ENCODE measurements at regions not wholly inside any gene's neighbourhood (a gene's known extent, or its start where the extent isn't known, plus 50 kb on each side); places are given as distances from the start of the nearest gene placed in this dataset.
"Not testable (repeated sequence)": the region's sequence is repeated elsewhere in the genome, so short reads cannot be mapped to it uniquely, and the experiment has no call there.

- DNase-seq (ENCODE audit: low spot score) = no peak
Observed at GRCh38 chr2:56807861-56808260, 624.1 kb downstream of the CCDC85A start.

DNA sequence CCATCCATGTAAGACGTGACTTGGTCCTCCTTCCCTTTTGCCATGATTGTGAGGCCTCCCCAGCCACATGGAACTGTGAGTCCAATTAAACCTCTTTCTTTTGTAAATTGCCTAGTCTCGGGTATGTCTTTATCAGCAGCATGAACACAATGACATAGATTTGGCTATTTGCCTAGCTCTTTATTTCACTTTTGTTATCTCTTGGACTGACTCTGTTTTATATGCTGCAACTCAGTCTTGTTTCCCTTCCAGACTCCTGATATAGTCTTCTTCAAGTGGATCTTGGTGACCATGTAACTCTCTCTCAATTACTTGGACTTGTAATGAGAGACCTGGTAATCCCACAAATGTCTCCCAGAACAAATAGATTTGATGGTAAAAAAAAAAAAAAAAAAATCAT is 627.6 kb downstream of the CCDC85A start:
- no peak for DNase-seq (ENCODE audit: low spot score)

GRCh38 chr2:56812432-56812831 is 628.6 kb downstream of the CCDC85A start:
- no peak for DNase-seq (ENCODE audit: low spot score)

DNA sequence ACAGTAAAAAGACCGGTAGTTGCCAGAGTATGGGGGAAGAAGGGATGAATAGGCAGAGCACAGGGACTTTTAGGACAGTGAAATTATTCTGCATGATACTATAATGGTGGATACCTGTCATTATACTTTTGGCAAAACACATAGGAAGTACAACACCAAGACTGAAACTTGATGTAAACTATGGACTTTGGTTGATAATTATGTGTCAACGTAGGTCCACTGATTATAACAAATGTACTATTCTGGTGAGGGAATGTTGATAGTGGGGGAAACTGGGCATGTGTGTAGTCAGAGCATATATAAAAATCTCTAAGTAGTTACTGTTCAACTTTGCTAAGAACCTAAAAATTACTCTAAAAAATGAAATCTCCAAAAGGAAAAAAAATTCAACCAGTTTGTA is 629.7 kb downstream of the CCDC85A start:
- DNase-seq (ENCODE audit: low spot score) = no peak

GRCh38 chr2:56816666-56817065 is 632.9 kb downstream of the CCDC85A start:
- no peak for DNase-seq (ENCODE audit: low spot score)

DNA sequence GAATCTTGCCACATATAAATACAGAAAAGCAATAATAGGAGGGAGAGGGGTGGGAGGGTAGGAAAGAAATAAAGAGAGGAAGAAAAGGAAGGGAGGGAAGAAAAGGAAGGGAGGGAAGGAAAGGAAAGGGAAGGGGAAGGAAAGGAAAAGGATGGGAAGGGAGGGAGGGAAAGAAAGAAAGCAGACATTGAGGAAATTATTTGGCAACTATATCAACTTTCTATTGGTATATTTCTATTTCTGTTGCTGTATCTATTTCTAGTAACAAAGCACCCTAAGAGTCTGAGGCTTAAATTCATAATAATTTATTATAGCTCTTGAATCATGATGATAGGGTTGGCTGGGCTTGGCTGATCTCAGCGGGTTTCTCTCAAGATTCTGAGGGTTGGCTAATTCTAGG is 648.0 kb downstream of the CCDC85A start:
- no peak for DNase-seq (ENCODE audit: low spot score)

DNA sequence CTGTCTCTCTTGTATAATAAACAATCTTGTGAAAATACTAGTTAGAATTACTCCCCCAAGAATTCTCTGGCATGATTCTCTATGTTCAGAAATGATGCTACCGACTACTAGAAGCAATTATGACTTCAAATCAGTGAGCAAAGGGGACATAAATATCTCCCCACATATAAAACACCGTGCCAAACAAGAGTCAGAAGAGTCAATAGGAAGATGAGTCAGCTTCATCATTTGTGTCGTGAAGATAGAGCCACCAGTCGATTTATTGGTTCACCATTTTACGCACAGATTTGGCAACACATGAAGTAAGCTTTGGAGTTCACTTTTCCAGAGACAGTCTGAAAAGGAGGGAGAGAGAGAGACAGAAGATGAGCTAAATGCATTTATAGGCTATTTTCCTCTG is 650.9 kb downstream of the CCDC85A start:
- no peak for DNase-seq (ENCODE audit: low spot score)

GRCh38 chr2:56840009-56840408 is 656.2 kb downstream of the CCDC85A start:
- DNase-seq (ENCODE audit: low spot score) = not testable (repeated sequence)

DNA sequence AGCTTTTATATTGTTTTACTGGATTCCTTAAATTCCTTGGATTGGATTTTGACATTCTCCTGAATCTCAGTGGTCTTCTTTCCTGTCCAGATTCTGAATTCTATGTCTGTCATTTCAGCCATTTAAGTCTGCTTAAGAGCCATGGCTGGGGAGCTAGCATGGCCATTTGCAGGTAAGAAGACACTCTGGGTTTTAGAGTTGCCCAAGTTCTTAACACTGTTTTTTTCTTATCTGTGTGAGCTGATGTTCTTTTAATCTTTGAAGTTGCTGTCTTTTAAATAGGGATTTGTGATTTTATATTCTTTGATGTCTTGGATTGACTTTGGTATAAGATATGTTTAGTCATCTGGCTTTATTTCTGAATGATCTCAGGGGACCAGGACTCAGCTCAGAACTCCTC is 677.2 kb downstream of the CCDC85A start:
- no peak for DNase-seq (ENCODE audit: low spot score)

DNA sequence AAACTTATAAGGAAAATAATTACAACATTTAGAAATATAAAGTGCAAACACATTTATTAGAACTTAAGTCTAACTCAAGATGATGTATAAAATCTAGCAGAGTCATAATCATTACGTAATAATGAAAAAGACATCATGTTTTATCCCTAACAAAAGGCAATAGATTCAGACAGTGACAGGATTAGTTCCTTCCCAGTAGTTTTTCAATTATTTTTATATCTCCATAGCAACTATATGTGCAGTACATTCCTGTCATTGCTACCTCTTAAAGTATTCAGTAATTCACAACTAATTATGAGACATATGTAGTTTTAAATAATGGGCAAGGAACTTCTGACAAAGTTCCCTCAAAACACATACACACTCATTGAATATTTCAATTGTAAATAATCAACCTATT is 687.9 kb downstream of the CCDC85A start:
- DNase-seq (ENCODE audit: low spot score) = no peak

GRCh38 chr2:56874717-56875116 is 690.9 kb downstream of the CCDC85A start:
- DNase-seq (ENCODE audit: low spot score) = no peak

DNA sequence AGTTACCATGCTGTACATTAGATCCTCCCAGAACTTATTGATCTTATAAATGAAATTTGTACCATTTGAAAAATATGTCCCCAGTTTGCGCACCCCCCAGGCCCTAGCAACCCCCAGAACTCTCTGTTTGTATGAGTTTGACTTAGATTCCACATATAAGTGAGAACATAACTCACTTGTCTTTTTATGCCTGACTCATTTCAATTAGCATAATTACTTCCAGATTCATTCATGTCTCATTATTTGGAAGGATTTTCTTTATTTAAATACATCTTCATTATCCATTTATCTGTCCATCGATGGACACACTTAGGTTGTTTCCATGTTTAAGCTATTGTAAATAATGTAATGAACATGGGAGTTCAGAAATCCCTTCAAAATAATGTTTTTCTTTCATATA is 705.9 kb downstream of the CCDC85A start:
- no peak for DNase-seq (ENCODE audit: low spot score)

DNA sequence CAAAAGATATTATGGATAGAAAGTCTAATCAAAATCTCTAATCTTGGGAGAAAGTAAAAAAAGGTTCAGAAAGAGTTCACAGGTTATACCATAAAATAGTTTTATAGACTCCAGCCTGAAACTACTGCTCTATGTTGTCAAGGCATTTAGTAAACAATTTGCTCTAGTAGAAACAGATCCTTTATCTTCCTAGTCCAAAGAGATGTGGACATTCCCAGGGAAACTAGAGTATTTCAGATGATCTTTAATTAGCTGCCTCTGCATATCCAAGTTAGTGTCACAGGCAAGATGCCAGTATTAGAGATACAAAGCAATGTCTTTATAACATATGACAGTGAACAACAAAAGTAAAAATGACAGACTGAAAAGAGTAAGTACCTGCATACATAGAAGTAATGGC is 708.6 kb downstream of the CCDC85A start:
- DNase-seq (ENCODE audit: low spot score) = no peak

DNA sequence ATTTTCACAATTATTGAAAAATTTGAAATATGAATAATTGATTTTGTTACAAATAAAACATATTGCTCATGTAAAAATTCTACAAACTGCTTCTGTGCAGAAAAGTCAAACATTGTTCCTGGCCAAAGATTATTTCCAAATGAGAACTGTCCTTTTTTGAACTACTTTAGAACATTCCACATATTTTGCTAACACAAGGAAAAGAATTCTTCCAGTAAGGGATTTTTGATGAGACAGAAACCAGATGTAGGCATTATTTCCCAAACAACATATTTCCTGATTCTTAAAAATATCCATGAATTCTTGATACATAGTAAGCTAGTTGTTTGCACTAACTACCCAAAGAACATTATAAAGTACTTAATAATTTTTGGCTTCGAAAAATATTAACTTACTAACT is 715.2 kb downstream of the CCDC85A start:
- no peak for DNase-seq (ENCODE audit: low spot score)

GRCh38 chr2:56912490-56912889 is 728.7 kb downstream of the CCDC85A start:
- DNase-seq (ENCODE audit: low spot score) = no peak

GRCh38 chr2:56918790-56919189 is 735.0 kb downstream of the CCDC85A start:
- DNase-seq (ENCODE audit: low spot score) = no peak

GRCh38 chr2:56933976-56934375 is 750.2 kb downstream of the CCDC85A start:
- DNase-seq (ENCODE audit: low spot score) = no peak

DNA sequence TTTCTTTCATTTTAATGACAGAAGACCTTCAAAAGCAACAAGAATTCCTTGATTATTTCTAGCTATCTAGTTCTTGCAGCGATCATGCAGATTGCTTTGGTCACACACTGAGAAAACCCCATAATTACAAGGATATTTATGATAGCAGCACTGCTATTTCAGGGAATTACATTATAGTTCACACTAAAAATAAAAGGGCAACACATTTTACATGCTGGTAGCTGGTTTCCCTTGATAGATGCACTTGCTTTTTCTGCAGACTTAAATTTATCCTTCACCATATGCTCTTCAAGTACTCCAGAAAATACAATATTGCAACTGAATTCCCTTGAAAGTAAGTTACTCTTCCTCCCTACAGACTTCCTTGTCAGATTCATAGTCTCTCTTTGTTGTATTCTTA is 751.1 kb downstream of the CCDC85A start:
- no peak for DNase-seq (ENCODE audit: low spot score)

- DNase-seq (ENCODE audit: low spot score) = no peak
Observed at GRCh38 chr2:56940054-56940453, 756.3 kb downstream of the CCDC85A start.

- DNase-seq (ENCODE audit: low spot score) = no peak
Observed at GRCh38 chr2:56952871-56953270, 769.1 kb downstream of the CCDC85A start.

DNA sequence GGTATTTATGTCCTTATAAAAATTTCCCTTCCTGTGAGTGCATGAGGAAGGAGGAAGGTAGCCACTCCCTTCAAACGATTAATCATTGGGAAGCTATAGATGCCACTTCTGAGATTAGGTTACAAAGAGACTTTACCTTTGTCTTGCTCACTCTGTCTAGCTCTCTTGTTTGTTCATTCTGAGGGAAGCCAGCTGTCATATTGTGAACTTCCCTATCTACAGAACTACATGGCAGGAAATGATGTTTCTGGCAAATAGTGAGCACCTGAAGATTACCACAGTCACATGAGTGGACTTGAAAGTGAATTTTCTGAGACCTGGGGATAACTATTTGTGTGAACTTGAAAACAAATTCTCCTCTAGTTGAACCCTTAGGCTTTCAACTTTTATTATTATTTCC is 776.8 kb downstream of the CCDC85A start:
- no peak for DNase-seq (ENCODE audit: low spot score)

GRCh38 chr2:56962673-56963072 is 778.9 kb downstream of the CCDC85A start:
- DNase-seq (ENCODE audit: low spot score) = no peak

DNA sequence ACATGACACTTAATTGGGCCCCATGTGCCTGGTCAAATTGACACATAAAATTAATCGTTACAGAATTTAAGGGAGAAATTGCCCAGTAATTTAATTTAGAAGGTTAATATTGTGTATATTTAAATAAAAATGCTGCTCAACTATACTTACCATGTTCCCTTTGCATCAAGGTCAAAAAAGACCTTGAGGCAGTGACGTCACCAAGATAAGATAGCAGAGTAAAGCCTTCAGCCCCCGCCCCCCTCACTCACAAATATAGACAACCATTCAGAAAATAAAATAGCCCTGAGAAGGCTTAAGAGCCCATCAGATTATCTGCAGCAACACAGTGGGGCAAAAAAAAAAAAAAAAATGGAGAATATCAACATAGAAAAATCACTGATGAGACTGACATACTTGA is 785.7 kb downstream of the CCDC85A start:
- DNase-seq (ENCODE audit: low spot score) = no peak

- DNase-seq (ENCODE audit: low spot score) = no peak
Observed at GRCh38 chr2:56971383-56971974, 787.7 kb downstream of the CCDC85A start.

DNA sequence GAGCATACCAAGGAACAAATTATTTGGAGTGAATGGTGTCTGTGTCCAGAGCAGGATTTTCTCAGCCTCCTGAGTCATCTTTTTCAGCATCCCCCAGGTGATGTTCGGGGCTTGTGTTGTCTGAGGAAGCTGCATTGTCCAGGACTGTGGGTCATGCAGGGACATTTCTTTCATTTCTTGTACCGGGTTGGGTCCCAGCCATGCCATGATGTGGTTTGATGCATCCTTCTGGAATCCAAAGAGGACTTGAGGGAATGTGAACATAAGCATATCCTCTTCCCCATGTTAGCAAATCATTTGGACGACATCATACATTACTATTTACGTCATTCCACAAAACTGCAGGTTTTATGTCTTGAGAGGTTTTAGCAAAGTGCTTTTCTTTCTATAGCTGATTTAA is 797.8 kb downstream of the CCDC85A start:
- no peak for DNase-seq (ENCODE audit: low spot score)

Data from LoVo (cell line).